ENCODE measurements at regions not wholly inside any gene's neighbourhood (a gene's known extent, or its start where the extent isn't known, plus 50 kb on each side); places are given as distances from the start of the nearest gene placed in this dataset.

GRCh38 chr19:34309368-34310138, 55.2 kb downstream of the GARRE1 start:
- Histone ChIP-seq H3K4me3 (no peak overlapping the region), H3K9me3 (no peaks in the 10 kb centered on the region), H3K27me3 (no peaks in the 10 kb centered on the region), H3K36me3 (no peaks in the 10 kb centered on the region), H3K27ac (peak overlapping the region in 1 of 4 donors; percentile 30), H3K4me1 (peaks cover 0 to 20% (median 2%) of the 10 kb centered on the region in 4 donors)
- TF ChIP-seq POLR2A (IDR thresholded peaks at IDR 0.05) (no peak), CTCF (IDR thresholded peaks at IDR 0.05) (no peak)
- DNase-seq = no peak

GRCh38 chr19:34310494-34310981, 54.5 kb upstream of the GPI start:
- H3K4me3 ChIP-seq = no peak overlapping the region
- H3K27me3 ChIP-seq = no peaks in the 10 kb centered on the region
- H3K4me1 ChIP-seq = peaks cover 0 to 20% (median 2%) of the 10 kb centered on the region in 4 donors
- peak in 1 of 3 donors; percentile 58 for DNase-seq
- peak overlapping the region in 3 of 4 donors; percentile 30 to 78 (median 50) for H3K27ac ChIP-seq
- H3K9me3 ChIP-seq = no peaks in the 10 kb centered on the region
- no peak for TF ChIP-seq CTCF (IDR thresholded peaks at IDR 0.05)
- no peak for TF ChIP-seq POLR2A (IDR thresholded peaks at IDR 0.05)
- no peaks in the 10 kb centered on the region for H3K36me3 ChIP-seq

GRCh38 chr19:34313188-34313587, 51.8 kb upstream of the GPI start:
- no peak overlapping the region for H3K4me3 ChIP-seq
- no peaks in the 10 kb centered on the region for H3K27me3 ChIP-seq
- H3K4me1 ChIP-seq = peaks cover 0 to 23% (median 4%) of the 10 kb centered on the region in 4 donors
- no peaks in the 10 kb centered on the region for H3K9me3 ChIP-seq
- peak overlapping the region in 2 of 4 donors; percentile 41 to 70 for H3K27ac ChIP-seq
- TF ChIP-seq POLR2A (IDR thresholded peaks at IDR 0.05) (no peak), CTCF (IDR thresholded peaks at IDR 0.05) (no peak)
- DNase-seq = peak in 2 of 3 donors; percentile 55 to 73
- no peaks in the 10 kb centered on the region for H3K36me3 ChIP-seq

GRCh38 chr19:34314437-34315313, 50.3 kb upstream of the GPI start:
- Histone ChIP-seq H3K9me3 (no peaks in the 10 kb centered on the region), H3K27ac (no peak overlapping the region), H3K27me3 (no peaks in the 10 kb centered on the region), H3K4me1 (peaks cover 0 to 23% (median 2%) of the 10 kb centered on the region in 4 donors), H3K36me3 (peaks cover 0 to under 1% (median 0%) of the 10 kb centered on the region in 3 donors), H3K4me3 (no peak overlapping the region)
- TF ChIP-seq POLR2A (IDR thresholded peaks at IDR 0.05) (no peak), CTCF (IDR thresholded peaks at IDR 0.05) (no peak)
- peak in 1 of 3 donors; percentile 3 for DNase-seq
